ENCODE measurements at regions not wholly inside any gene's neighbourhood (a gene's known extent, or its start where the extent isn't known, plus 50 kb on each side); places are given as distances from the start of the nearest gene placed in this dataset.

GRCh38 chr3:40624189-40624769, 99.5 kb downstream of the ZNF621 start:
- TF ChIP-seq CTCF (conservative IDR thresholded peaks at IDR 0.05 in 1 of 2, IDR thresholded peaks at IDR 0.05 in 1 of 2; ENCODE audit: extremely low read depth in 1 of 2, insufficient read depth in 1 of 2, low read depth in 1 of 2, low read length in 2 of 2) (no peak), EZH2 (IDR thresholded peaks at IDR 0.05; ENCODE audit: borderline replicate concordance, low read length) (no peak)
